Upper lobe of right lung (tissue), 1 donor: ENCODE measurements at regions not wholly inside any gene's neighbourhood (a gene's known extent, or its start where the extent isn't known, plus 50 kb on each side); places are given as distances from the start of the nearest gene placed in this dataset.
"Not testable (repeated sequence)": the region's sequence is repeated elsewhere in the genome, so short reads cannot be mapped to it uniquely, and the experiment has no call there.

Experiments
- ATAC-seq: fragments of 200-7000 bp; cut with Tn5 transposase; one replicate; pipeline ENCODE4 v1.9.1; 2020; ENCODE audit warnings: mild to moderate bottlenecking, moderate library complexity
- DNase-seq: peaks from one replicate; pipeline ENCODE4 v3.0.0-alpha.2; 2020
- H3K27ac ChIP-seq: fragments of 200-600 bp; one replicate; pipeline ENCODE4 v1.8.0; 2022
- H3K27me3 ChIP-seq: fragments of 200-600 bp; one replicate; pipeline ENCODE4 v1.8.0; 2022; ENCODE audit warnings: mild to moderate bottlenecking
- H3K36me3 ChIP-seq: fragments of 200-600 bp; one replicate; pipeline ENCODE4 v1.8.0; 2022
- H3K4me1 ChIP-seq: fragments of 200-600 bp; one replicate; pipeline ENCODE4 v1.8.0; 2022
- H3K4me3 ChIP-seq: fragments of 200-600 bp; one replicate; pipeline ENCODE4 v1.8.0; 2022; ENCODE audit warnings: mild to moderate bottlenecking
- H3K9me3 ChIP-seq: fragments of 200-600 bp; one replicate; pipeline ENCODE4 v1.8.0; 2022
- intact Hi-C: fragments of 100-400 bp; cut with DNase I; formaldehyde crosslinking; loops from one replicate; pipeline ENCODE4 v1.11.0; 2022
- TF ChIP-seq, protein P1 (sequence below): fragments of 200-600 bp; IDR thresholded peaks from one replicate; pipeline ENCODE4 v1.8.0; 2022; ENCODE audit warnings: antibody characterized with exemption
- donor health status: DM: no; HTN: yes; CAD: no; lungs with severe emphysema.

DNA sequence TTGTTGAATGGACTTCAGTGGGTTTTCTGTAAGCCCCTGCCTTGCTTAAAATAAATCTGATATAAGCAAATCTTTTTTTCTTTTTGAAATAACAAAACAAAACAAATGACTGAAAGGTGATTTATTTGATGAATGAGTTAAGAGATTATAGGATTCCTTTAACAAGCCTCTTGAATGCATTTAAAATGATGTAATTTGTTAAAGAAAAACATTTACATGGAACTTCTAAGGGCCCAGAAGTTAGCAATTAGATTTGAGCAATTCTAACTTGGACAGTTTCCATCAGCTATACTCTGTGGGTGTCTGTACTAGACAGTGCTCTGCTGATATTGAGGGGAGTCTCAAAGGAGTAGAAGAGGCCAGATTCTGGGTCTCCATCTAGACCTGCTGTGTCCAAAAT is 143.5 kb upstream of the RAG2 start:
- H3K27ac ChIP-seq, result no peak overlapping the region
- H3K36me3 ChIP-seq, result no peaks in the 10 kb centered on the region
- ATAC-seq (no peak), DNase-seq (no peak)
- TF ChIP-seq, protein P1, sequence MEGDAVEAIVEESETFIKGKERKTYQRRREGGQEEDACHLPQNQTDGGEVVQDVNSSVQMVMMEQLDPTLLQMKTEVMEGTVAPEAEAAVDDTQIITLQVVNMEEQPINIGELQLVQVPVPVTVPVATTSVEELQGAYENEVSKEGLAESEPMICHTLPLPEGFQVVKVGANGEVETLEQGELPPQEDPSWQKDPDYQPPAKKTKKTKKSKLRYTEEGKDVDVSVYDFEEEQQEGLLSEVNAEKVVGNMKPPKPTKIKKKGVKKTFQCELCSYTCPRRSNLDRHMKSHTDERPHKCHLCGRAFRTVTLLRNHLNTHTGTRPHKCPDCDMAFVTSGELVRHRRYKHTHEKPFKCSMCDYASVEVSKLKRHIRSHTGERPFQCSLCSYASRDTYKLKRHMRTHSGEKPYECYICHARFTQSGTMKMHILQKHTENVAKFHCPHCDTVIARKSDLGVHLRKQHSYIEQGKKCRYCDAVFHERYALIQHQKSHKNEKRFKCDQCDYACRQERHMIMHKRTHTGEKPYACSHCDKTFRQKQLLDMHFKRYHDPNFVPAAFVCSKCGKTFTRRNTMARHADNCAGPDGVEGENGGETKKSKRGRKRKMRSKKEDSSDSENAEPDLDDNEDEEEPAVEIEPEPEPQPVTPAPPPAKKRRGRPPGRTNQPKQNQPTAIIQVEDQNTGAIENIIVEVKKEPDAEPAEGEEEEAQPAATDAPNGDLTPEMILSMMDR, result no peak
- H3K4me1 ChIP-seq, result no peaks in the 10 kb centered on the region
- peaks cover 7% of the 10 kb centered on the region for H3K27me3 ChIP-seq
- H3K4me3 ChIP-seq, result no peak overlapping the region
- intact Hi-C loops, result no loop called here
- H3K9me3 ChIP-seq, result no peaks in the 10 kb centered on the region

DNA sequence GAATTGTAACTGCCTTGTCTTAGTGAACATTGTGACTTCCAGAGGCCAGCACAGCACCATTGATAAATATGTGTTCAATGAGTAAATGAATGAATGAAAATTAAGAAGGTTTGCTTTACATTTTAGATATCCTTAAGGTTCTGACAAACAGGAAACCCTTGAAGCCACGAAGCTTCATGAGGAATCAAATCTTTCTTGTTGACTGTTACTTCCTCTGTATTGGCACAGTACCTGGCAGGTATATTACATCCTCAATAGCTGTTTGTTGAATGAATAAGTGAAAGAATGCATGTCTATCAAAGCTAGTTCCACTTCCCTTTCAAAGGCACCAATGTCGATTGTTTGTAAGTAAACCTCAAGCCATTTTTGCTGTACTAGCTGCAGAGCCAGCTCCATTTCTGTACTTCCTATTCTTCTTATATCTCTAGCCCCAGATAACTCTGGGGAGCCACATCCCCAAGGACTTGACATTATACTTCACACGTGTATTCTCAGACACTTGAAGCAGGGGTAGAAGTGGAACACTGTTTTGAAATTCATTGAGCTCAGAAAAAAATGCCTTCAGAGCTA is 140.3 kb upstream of the RAG2 start:
- intact Hi-C loops, result no loop called here
- Histone ChIP-seq H3K36me3 (no peaks in the 10 kb centered on the region), H3K4me1 (no peaks in the 10 kb centered on the region), H3K9me3 (no peaks in the 10 kb centered on the region), H3K27ac (no peak overlapping the region), H3K4me3 (no peak overlapping the region), H3K27me3 (peaks cover 7% of the 10 kb centered on the region)
- TF ChIP-seq, protein P1, result no peak
- ATAC-seq (no peak), DNase-seq (no peak)

- Histone ChIP-seq H3K4me1 (no peaks in the 10 kb centered on the region), H3K36me3 (no peaks in the 10 kb centered on the region), H3K9me3 (no peaks in the 10 kb centered on the region), H3K4me3 (no peak overlapping the region), H3K27me3 (peaks cover 7% of the 10 kb centered on the region), H3K27ac (no peak overlapping the region)
- TF ChIP-seq, protein P1, result no peak
- DNase-seq, result no peak
- no peak for ATAC-seq
- intact Hi-C loops, result no loop called here
Observed at GRCh38 chr11:36736103-36736502, 138.1 kb upstream of the RAG2 start.

GRCh38 chr11:36733721-36734120 is 135.7 kb upstream of the RAG2 start:
- DNase-seq, result not testable (repeated sequence)

DNA sequence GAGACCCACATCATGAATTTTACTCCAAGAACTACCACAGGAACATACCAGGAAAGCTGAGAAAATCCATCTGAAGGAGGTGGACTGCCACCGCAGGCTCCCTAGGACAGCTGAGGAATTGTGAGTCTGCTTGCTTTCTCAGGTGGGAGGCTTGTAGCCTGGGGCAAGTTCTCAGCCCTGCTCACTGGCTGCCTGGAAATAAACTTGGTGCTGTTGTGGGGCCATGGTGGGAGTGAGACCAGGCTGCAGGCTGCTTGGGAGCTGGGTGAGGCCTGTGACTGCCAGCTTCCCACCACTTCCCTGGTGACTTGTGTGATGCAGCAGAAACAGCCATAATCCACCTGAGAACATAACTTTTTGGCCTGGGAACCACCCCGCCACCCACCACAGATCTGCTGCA is 132.7 kb upstream of the RAG2 start:
- Histone ChIP-seq H3K36me3 (no peaks in the 10 kb centered on the region), H3K9me3 (no peaks in the 10 kb centered on the region), H3K27me3 (no peaks in the 10 kb centered on the region), H3K27ac (no peak overlapping the region), H3K4me1 (no peaks in the 10 kb centered on the region), H3K4me3 (no peak overlapping the region)
- intact Hi-C loops, result no loop called here
- ATAC-seq (no peak), DNase-seq (no peak)
- TF ChIP-seq, protein P1, result no peak

More at GRCh38 chr11:36733721-36734120, 135.7 kb upstream of the RAG2 start:
- ATAC-seq, intact Hi-C loops, H3K36me3 ChIP-seq, H3K27me3 ChIP-seq, H3K9me3 ChIP-seq, H3K4me3 ChIP-seq, H3K4me1 ChIP-seq, H3K27ac ChIP-seq: not testable (repeated sequence)

GRCh38 chr11:36729825-36730224 is 131.8 kb upstream of the RAG2 start:
- no peaks in the 10 kb centered on the region for H3K9me3 ChIP-seq
- H3K27ac ChIP-seq, result no peak overlapping the region
- DNase-seq (no peak), ATAC-seq (no peak)
- no peaks in the 10 kb centered on the region for H3K27me3 ChIP-seq
- no peaks in the 10 kb centered on the region for H3K36me3 ChIP-seq
- no peaks in the 10 kb centered on the region for H3K4me1 ChIP-seq
- TF ChIP-seq, protein P1, result no peak
- intact Hi-C loops, result no loop called here
- no peak overlapping the region for H3K4me3 ChIP-seq
